Peyer's patch (tissue), 4 donors: ENCODE measurements at regions not wholly inside any gene's neighbourhood (a gene's known extent, or its start where the extent isn't known, plus 50 kb on each side); places are given as distances from the start of the nearest gene placed in this dataset.

ENCODE experiments used
- DNase-seq, 3 donors: peaks; one replicate each; pipeline ENCODE4 v3.0.0-alpha.2; 2017 to 2019
- H3K27ac ChIP-seq, 4 donors: fragments of 200-600 bp; sonication (generic); one replicate each; pipeline ENCODE4 v1.5.1; 2016 to 2019
- H3K27me3 ChIP-seq, 2 donors: fragments of 200-600 bp; sonication (generic); one replicate each; pipeline ENCODE4 v1.5.1; 2019
- H3K36me3 ChIP-seq, 3 donors: fragments of 200-600 bp; sonication (generic); one replicate each; pipeline ENCODE4 v1.5.1; 2016 to 2019
- H3K4me1 ChIP-seq, 4 donors: fragments of 200-600 bp; sonication (generic); one replicate each; pipeline ENCODE4 v1.5.1; 2016 to 2019
- H3K4me3 ChIP-seq, 4 donors: fragments of 200-600 bp; sonication (generic); 1 replicate in 3 of 4; 2 replicates in 1 of 4; pipeline ENCODE4 v1.5.1; 2016 to 2019; ENCODE audit warnings: mild to moderate bottlenecking in 1 of 4
- H3K9me3 ChIP-seq, 4 donors: fragments of 200-600 bp; sonication (generic); one replicate each; pipeline ENCODE4 v1.5.1; 2016 to 2019; ENCODE audit warnings: mild to moderate bottlenecking in 1 of 4
- CTCF ChIP-seq, 6 experiments: fragments of 450-650 bp in 4 of 6; fragments of 200-600 bp in 2 of 6; sonication (generic) in 1 of 6; IDR thresholded peaks; one replicate each; pipeline ENCODE4 v1.5.1; 2017 to 2019; ENCODE audit warnings: antibody characterized with exemption in 6 of 6, mild to moderate bottlenecking in 3 of 6, moderate library complexity in 1 of 6
- POLR2A ChIP-seq, 2 donors: fragments of 450-650 bp; IDR thresholded peaks; one replicate each; pipeline ENCODE4 v1.5.1; 2017; ENCODE audit warnings: antibody characterized with exemption in 2 of 2, mild to moderate bottlenecking in 2 of 2, moderate library complexity in 2 of 2

- DNase-seq, result peak in 2 of 3 donors; percentile 51 to 53
Observed at GRCh38 chr10:31620226-31621151, 301.5 kb downstream of the ZEB1 start.

GRCh38 chr10:31619531-31620061, 300.6 kb downstream of the ZEB1 start:
- no peaks in the 10 kb centered on the region for H3K9me3 ChIP-seq
- H3K4me1 ChIP-seq, result peaks cover 0 to 19% (median 0%) of the 10 kb centered on the region in 4 donors
- no peaks in the 10 kb centered on the region for H3K36me3 ChIP-seq
- H3K27ac ChIP-seq, result peak overlapping the region in 1 of 4 donors; percentile 28
- peak in 1 of 3 donors; percentile 35 for DNase-seq
- H3K4me3 ChIP-seq, result no peak overlapping the region
- TF ChIP-seq POLR2A (IDR thresholded peaks at IDR 0.05), result no peak
- TF ChIP-seq CTCF (IDR thresholded peaks at IDR 0.05), result no peak
- H3K27me3 ChIP-seq, result no peaks in the 10 kb centered on the region

More at GRCh38 chr10:31620226-31621151, 301.5 kb downstream of the ZEB1 start:
- Histone ChIP-seq H3K27me3 (no peaks in the 10 kb centered on the region), H3K27ac (peak overlapping the region in 1 of 4 donors; percentile 28), H3K9me3 (no peaks in the 10 kb centered on the region), H3K36me3 (no peaks in the 10 kb centered on the region), H3K4me3 (no peak overlapping the region), H3K4me1 (peaks cover 0 to 19% (median 0%) of the 10 kb centered on the region in 4 donors)
- no peak for TF ChIP-seq POLR2A (IDR thresholded peaks at IDR 0.05)
- no peak for TF ChIP-seq CTCF (IDR thresholded peaks at IDR 0.05)

- Histone ChIP-seq H3K36me3 (no peaks in the 10 kb centered on the region), H3K4me3 (no peak overlapping the region), H3K27ac (peak overlapping the region in 1 of 4 donors; percentile 28), H3K4me1 (peaks cover 0 to 19% (median 0%) of the 10 kb centered on the region in 4 donors), H3K9me3 (no peaks in the 10 kb centered on the region), H3K27me3 (no peaks in the 10 kb centered on the region)
- peak in 1 of 3 donors; percentile 45 for DNase-seq
- TF ChIP-seq CTCF (IDR thresholded peaks at IDR 0.05) (no peak), POLR2A (IDR thresholded peaks at IDR 0.05) (no peak)
Observed at GRCh38 chr10:31618541-31619291, 299.7 kb downstream of the ZEB1 start.

DNA sequence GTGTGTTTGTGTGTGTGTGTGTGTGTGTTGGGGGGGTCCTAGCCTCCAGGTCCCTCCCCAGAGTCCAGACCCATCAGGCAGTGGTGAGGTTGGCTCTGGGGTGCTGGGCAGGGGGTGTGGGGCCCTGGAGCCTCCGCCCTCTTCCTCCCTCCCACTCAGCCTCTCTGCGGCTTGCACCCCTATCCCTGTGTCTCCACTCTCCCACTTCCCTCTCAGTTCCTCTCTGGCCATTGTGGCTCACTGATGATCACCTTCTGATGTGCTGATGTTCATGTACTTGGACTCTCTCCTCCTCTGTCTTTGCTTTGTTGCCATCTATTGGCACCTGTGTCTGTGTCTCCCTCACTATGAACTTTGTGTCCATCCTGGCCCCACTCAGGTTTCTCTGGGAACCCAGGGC, 298.7 kb downstream of the ZEB1 start:
- TF ChIP-seq POLR2A (IDR thresholded peaks at IDR 0.05) (no peak), CTCF (IDR thresholded peaks at IDR 0.05) (no peak)
- Histone ChIP-seq H3K27ac (no peak overlapping the region), H3K27me3 (no peaks in the 10 kb centered on the region), H3K36me3 (no peaks in the 10 kb centered on the region), H3K4me1 (peaks cover 0 to 19% (median 0%) of the 10 kb centered on the region in 4 donors), H3K9me3 (no peaks in the 10 kb centered on the region), H3K4me3 (no peak overlapping the region)
- DNase-seq, result no peak

GRCh38 chr10:31617133-31617532, 298.1 kb downstream of the ZEB1 start:
- Histone ChIP-seq H3K9me3 (no peaks in the 10 kb centered on the region), H3K27me3 (no peaks in the 10 kb centered on the region), H3K27ac (no peak overlapping the region), H3K4me3 (no peak overlapping the region), H3K4me1 (peaks cover 0 to 23% (median 0%) of the 10 kb centered on the region in 4 donors), H3K36me3 (no peaks in the 10 kb centered on the region)
- DNase-seq, result no peak
- TF ChIP-seq CTCF (IDR thresholded peaks at IDR 0.05) (no peak), POLR2A (IDR thresholded peaks at IDR 0.05) (no peak)
